CD4-positive, alpha-beta T cell (primary cell): ENCODE measurements at regions not wholly inside any gene's neighbourhood (a gene's known extent, or its start where the extent isn't known, plus 50 kb on each side); places are given as distances from the start of the nearest gene placed in this dataset.
A peak's percentile ranks its signal among the peaks of the same experiment; 100 is the strongest.
"Not testable (repeated sequence)": the region's sequence is repeated elsewhere in the genome, so short reads cannot be mapped to it uniquely, and the experiment has no call there.

ENCODE experiments used
- ATAC-seq: fragments of 200-7000 bp; cut with Tn5 transposase; one replicate; pipeline ENCODE4 v1.10.0; 2022; ENCODE audit warnings: mild to moderate bottlenecking; ENCODE audit not compliant: poor library complexity
- CTCF ChIA-PET: fragments of 350-600 bp; sonication (Branson Sonifier 250); formaldehyde crosslinking; loops from one replicate; lab custom pipeline; 2021; ENCODE audit warnings: antibody characterized with exemption, inconsistent platforms; lab: Charles Lee
- POLR2A ChIA-PET: fragments of 350-600 bp; sonication (Branson Sonifier 250); formaldehyde crosslinking; loops from one replicate; lab custom pipeline; 2021; ENCODE audit warnings: antibody characterized with exemption, inconsistent platforms; lab: Charles Lee
- DNase-seq, 14 experiments: peaks; one replicate each; pipeline ENCODE4 v3.0.0-alpha.2; 2013 to 2020; ENCODE audit warnings: mixed read lengths in 2 of 14
- H3K27ac ChIP-seq, 2 donors: one replicate each; pipeline versions ENCODE4 v1.5.1 to v1.7.0; 2013; ENCODE audit warnings: low read length in 2 of 2, low read depth in 1 of 2, mild to moderate bottlenecking in 1 of 2
- H3K27me3 ChIP-seq, 2 experiments: 1 replicate in 1 of 2; 2 replicates in 1 of 2; pipeline versions ENCODE4 v1.6.1 to v1.7.0; 2013; ENCODE audit warnings: low read length in 2 of 2, control low read depth in 1 of 2, mild to moderate bottlenecking in 1 of 2, moderate library complexity in 1 of 2; ENCODE audit not compliant: insufficient read depth in 2 of 2, control insufficient read depth in 1 of 2
- H3K36me3 ChIP-seq: one replicate; pipeline ENCODE4 v1.6.1; 2013; ENCODE audit warnings: low read length, control low read depth; ENCODE audit not compliant: insufficient read depth
- H3K4me1 ChIP-seq: one replicate; pipeline ENCODE4 v1.6.1; 2013; ENCODE audit warnings: low read length, control low read depth; ENCODE audit not compliant: insufficient read depth
- H3K4me3 ChIP-seq: one replicate; pipeline ENCODE4 v1.5.1; 2013; ENCODE audit warnings: mild to moderate bottlenecking, low read length, moderate library complexity
- H3K9me3 ChIP-seq, 2 experiments: 1 replicate in 1 of 2; 2 replicates in 1 of 2; pipeline versions ENCODE4 v1.6.1 to v1.7.0; 2013; ENCODE audit warnings: low read length in 2 of 2, mild to moderate bottlenecking in 2 of 2, control low read depth in 1 of 2, moderate library complexity in 1 of 2; ENCODE audit not compliant: control insufficient read depth in 1 of 2, insufficient read depth in 1 of 2
- H3K27ac Mint-ChIP-seq: one replicate; pipeline ENCODE4 v1.8.0; 2020; ENCODE audit warnings: mixed read lengths
- H3K27me3 Mint-ChIP-seq: one replicate; pipeline ENCODE4 v1.8.0; 2021; ENCODE audit warnings: mixed read lengths
- H3K36me3 Mint-ChIP-seq: one replicate; pipeline ENCODE4 v1.8.0; 2021; ENCODE audit warnings: low read depth, mixed read lengths
- H3K4me1 Mint-ChIP-seq: one replicate; pipeline ENCODE4 v1.8.0; 2021; ENCODE audit warnings: low read depth, mixed read lengths
- H3K4me3 Mint-ChIP-seq: one replicate; pipeline ENCODE4 v1.8.0; 2020; ENCODE audit warnings: mild to moderate bottlenecking, mixed read lengths
- H3K9me3 Mint-ChIP-seq: one replicate; pipeline ENCODE4 v1.8.0; 2020; ENCODE audit warnings: mixed read lengths
- CTCF ChIP-seq: fragments of 200-600 bp; IDR thresholded peaks from one replicate; pipeline ENCODE4 v1.8.0; 2022; ENCODE audit warnings: antibody characterized with exemption, mild to moderate bottlenecking
- intact Hi-C, 2 experiments: fragments of 100-400 bp; cut with DNase I in 1 of 2; cut with micrococcal nuclease in 1 of 2; formaldehyde crosslinking; loops; one replicate each; pipeline versions ENCODE4 v1.15.1 to v1.9.0; 2023 to 2025; cut with DNase I, micrococcal nuclease

- Histone ChIP-seq H3K27ac (no peak overlapping the region), H3K36me3 (no peaks in the 10 kb centered on the region), H3K4me3 (no peak overlapping the region), H3K4me1 (no peaks in the 10 kb centered on the region), H3K27me3 (peaks cover 0 to 6% of the 10 kb centered on the region in 2 experiments), H3K9me3 (peaks cover 0 to 20% of the 10 kb centered on the region in 2 experiments)
- Mint-ChIP-seq H3K36me3 (no peaks in the 10 kb centered on the region), H3K9me3 (no peaks in the 10 kb centered on the region), H3K27me3 (no peaks in the 10 kb centered on the region), H3K4me1 (no peaks in the 10 kb centered on the region), H3K4me3 (no peak overlapping the region), H3K27ac (no peak overlapping the region)
- ChIA-PET CTCF (no interaction called here), POLR2A (no interaction called here)
- intact Hi-C loops: no loop called here
- peak in 1 of 14 experiments; percentile 20 for DNase-seq
- ATAC-seq: no peak
- TF ChIP-seq CTCF: no peak
These were observed 107.9 kb upstream of the ALDH1A3 start for GRCh38 chr15:100771746-100772145.

- intact Hi-C loops: no loop called here
- H3K4me1 ChIP-seq: no peaks in the 10 kb centered on the region
- H3K36me3 ChIP-seq: no peaks in the 10 kb centered on the region
- ChIA-PET POLR2A (no interaction called here), CTCF (no interaction called here)
- Mint-ChIP-seq H3K27ac (no peak overlapping the region), H3K9me3 (no peaks in the 10 kb centered on the region), H3K4me1 (no peaks in the 10 kb centered on the region), H3K27me3 (no peaks in the 10 kb centered on the region), H3K4me3 (no peak overlapping the region), H3K36me3 (no peaks in the 10 kb centered on the region)
- no peak overlapping the region for H3K27ac ChIP-seq
- H3K27me3 ChIP-seq: peaks cover 0 to 6% of the 10 kb centered on the region in 2 experiments
- ATAC-seq (no peak), DNase-seq (no peak)
- H3K4me3 ChIP-seq: no peak overlapping the region
- H3K9me3 ChIP-seq: peaks cover 0 to 17% of the 10 kb centered on the region in 2 experiments
- no peak for TF ChIP-seq CTCF
These were observed 107.2 kb upstream of the ALDH1A3 start for GRCh38 chr15:100772478-100772877.

GRCh38 chr15:100772892-100773520, 106.6 kb upstream of the ALDH1A3 start:
- Histone ChIP-seq H3K4me1 (no peaks in the 10 kb centered on the region), H3K36me3 (no peaks in the 10 kb centered on the region), H3K9me3 (peaks cover 0 to 12% of the 10 kb centered on the region in 2 experiments), H3K4me3 (no peak overlapping the region), H3K27me3 (peaks cover 0 to 6% of the 10 kb centered on the region in 2 experiments), H3K27ac (no peak overlapping the region)
- intact Hi-C loops: no loop called here
- H3K36me3 Mint-ChIP-seq: no peaks in the 10 kb centered on the region
- ChIA-PET POLR2A (no interaction called here), CTCF (no interaction called here)
- no peaks in the 10 kb centered on the region for H3K9me3 Mint-ChIP-seq
- ATAC-seq (no peak), DNase-seq (no peak)
- H3K4me3 Mint-ChIP-seq: no peak overlapping the region
- H3K27ac Mint-ChIP-seq: no peak overlapping the region
- no peaks in the 10 kb centered on the region for H3K4me1 Mint-ChIP-seq
- no peak for TF ChIP-seq CTCF
- peaks cover 2% of the 10 kb centered on the region for H3K27me3 Mint-ChIP-seq

GRCh38 chr15:100774044-100774443, 105.6 kb upstream of the ALDH1A3 start:
- ATAC-seq, H3K36me3 ChIP-seq, H3K4me1 ChIP-seq, H3K4me1 Mint-ChIP-seq, CTCF ChIA-PET, H3K4me3 Mint-ChIP-seq, H3K4me3 ChIP-seq, H3K36me3 Mint-ChIP-seq, H3K27ac ChIP-seq, intact Hi-C loops, H3K27me3 ChIP-seq, POLR2A ChIA-PET, DNase-seq, H3K9me3 Mint-ChIP-seq, H3K27me3 Mint-ChIP-seq, H3K27ac Mint-ChIP-seq: not testable (repeated sequence)
- peaks cover 0 to 11% of the 10 kb centered on the region in 2 experiments for H3K9me3 ChIP-seq
